ENCODE measurements at regions not wholly inside any gene's neighbourhood (a gene's known extent, or its start where the extent isn't known, plus 50 kb on each side); places are given as distances from the start of the nearest gene placed in this dataset.

DNA sequence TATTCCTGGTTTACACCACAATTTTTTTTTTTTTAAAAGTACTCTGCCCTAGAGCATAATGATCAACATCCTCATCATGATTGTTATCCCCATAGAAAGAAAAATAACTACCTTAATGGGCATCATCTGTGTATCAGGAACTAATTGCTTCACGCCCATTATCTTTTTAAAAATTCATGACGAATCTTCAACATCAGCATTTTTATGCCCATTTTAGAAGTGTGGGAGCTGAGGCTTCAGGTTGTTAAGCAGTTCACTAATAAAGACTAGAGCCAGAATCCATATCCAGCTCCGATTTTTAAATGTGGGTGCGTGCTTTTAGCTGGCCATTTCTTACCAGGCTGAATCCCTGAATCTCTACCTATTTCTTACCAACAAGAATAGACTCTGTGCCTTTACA lies 92.9 kb upstream of the KCNA4 start:
- H3F3A ChIP-seq (ENCODE audit: low read depth): no peaks in the 10 kb centered on the region
- Mint-ChIP-seq H3K4me1 (peaks cover 9% of the 10 kb centered on the region), H3K36me3 (no peaks in the 10 kb centered on the region), H3K27me3 (ENCODE audit: insufficient read depth, low read depth) (no peaks in the 10 kb centered on the region), H3K27ac (no peak overlapping the region), H3K4me3 (no peak overlapping the region), H3K9me3 (no peaks in the 10 kb centered on the region)
- no peak for TF ChIP-seq EZH2 (IDR thresholded peaks at IDR 0.05)
- H4K20me1 ChIP-seq (ENCODE audit: low read depth): no peaks in the 10 kb centered on the region
- H3K4me3 ChIP-seq: no peak overlapping the region
- H3K27me3 ChIP-seq: peaks cover 14% of the 10 kb centered on the region
- H3K4me1 ChIP-seq: no peaks in the 10 kb centered on the region
- no peak overlapping the region for H3K27ac ChIP-seq
- no peaks in the 10 kb centered on the region for H3K79me2 ChIP-seq (ENCODE audit: low read depth)
- H3K4me2 ChIP-seq: no peak overlapping the region
- no peak overlapping the region for H3K9ac ChIP-seq
- no peaks in the 10 kb centered on the region for H3K36me3 ChIP-seq
- DNase-seq (ENCODE audit: low spot score): no peak
- H2AFZ ChIP-seq (replicated peaks): no peak overlapping the region
- H3K9me3 ChIP-seq (ENCODE audit: low read depth): no peaks in the 10 kb centered on the region

DNA sequence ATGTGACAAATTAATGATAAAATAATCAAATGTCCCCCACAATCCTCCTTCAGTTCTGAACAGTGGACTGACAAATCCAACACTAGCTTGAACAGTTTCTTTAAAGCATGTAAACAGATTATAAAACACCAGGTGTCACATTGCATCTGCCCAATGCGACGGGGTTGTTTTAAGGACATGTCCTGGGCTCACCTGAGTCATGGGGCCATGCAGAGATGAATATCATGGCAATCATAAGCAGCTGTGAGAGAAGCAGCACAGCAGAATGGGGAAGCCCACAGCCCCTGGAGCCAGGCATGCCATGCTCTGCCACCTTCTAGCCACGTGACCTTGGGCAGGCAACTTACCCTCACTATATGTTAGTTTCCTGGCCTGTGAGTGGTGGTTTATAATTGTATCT lies 93.9 kb upstream of the KCNA4 start:
- Mint-ChIP-seq H3K27me3 (ENCODE audit: insufficient read depth, low read depth) (no peaks in the 10 kb centered on the region), H3K4me3 (no peak overlapping the region), H3K4me1 (peaks cover 9% of the 10 kb centered on the region), H3K36me3 (no peaks in the 10 kb centered on the region), H3K27ac (no peak overlapping the region), H3K9me3 (no peaks in the 10 kb centered on the region)
- Histone ChIP-seq H3K27me3 (peaks cover 14% of the 10 kb centered on the region), H3K4me1 (no peaks in the 10 kb centered on the region), H2AFZ (replicated peaks) (no peak overlapping the region), H3F3A (ENCODE audit: low read depth) (no peaks in the 10 kb centered on the region), H4K20me1 (ENCODE audit: low read depth) (no peaks in the 10 kb centered on the region), H3K27ac (no peak overlapping the region), H3K36me3 (no peaks in the 10 kb centered on the region), H3K9ac (no peak overlapping the region), H3K4me2 (no peak overlapping the region), H3K9me3 (ENCODE audit: low read depth) (no peaks in the 10 kb centered on the region), H3K79me2 (ENCODE audit: low read depth) (no peaks in the 10 kb centered on the region), H3K4me3 (no peak overlapping the region)
- no peak for DNase-seq (ENCODE audit: low spot score)
- TF ChIP-seq, protein P1, sequence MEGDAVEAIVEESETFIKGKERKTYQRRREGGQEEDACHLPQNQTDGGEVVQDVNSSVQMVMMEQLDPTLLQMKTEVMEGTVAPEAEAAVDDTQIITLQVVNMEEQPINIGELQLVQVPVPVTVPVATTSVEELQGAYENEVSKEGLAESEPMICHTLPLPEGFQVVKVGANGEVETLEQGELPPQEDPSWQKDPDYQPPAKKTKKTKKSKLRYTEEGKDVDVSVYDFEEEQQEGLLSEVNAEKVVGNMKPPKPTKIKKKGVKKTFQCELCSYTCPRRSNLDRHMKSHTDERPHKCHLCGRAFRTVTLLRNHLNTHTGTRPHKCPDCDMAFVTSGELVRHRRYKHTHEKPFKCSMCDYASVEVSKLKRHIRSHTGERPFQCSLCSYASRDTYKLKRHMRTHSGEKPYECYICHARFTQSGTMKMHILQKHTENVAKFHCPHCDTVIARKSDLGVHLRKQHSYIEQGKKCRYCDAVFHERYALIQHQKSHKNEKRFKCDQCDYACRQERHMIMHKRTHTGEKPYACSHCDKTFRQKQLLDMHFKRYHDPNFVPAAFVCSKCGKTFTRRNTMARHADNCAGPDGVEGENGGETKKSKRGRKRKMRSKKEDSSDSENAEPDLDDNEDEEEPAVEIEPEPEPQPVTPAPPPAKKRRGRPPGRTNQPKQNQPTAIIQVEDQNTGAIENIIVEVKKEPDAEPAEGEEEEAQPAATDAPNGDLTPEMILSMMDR (IDR thresholded peaks at IDR 0.05): no peak
- no peak for TF ChIP-seq EZH2phosphoT487 (IDR thresholded peaks at IDR 0.05)

DNA sequence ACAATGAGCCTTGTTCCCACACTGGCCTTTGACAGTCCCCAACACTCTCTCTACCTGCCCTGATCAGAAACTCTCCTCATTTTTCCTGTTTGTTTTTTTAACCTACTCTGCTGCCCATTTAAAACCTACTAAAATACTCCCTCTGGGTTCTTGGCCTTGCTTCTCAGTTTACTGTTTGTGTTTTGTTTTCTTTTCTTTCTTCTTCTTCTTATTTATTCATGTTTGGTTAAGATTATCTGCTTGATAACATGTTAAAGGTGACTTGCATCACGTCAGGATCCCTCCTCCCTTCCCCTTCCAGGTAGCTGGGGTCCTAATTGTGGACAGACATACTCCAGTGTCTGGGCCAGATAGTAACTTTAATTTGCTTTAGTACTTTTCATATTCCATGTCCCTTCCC lies 95.0 kb upstream of the KCNA4 start:
- Mint-ChIP-seq H3K4me1 (peaks cover 6% of the 10 kb centered on the region), H3K9me3 (no peaks in the 10 kb centered on the region), H3K36me3 (no peaks in the 10 kb centered on the region), H3K27me3 (ENCODE audit: insufficient read depth, low read depth) (no peaks in the 10 kb centered on the region), H3K27ac (no peak overlapping the region), H3K4me3 (no peak overlapping the region)
- H3K27me3 ChIP-seq: peaks cover 14% of the 10 kb centered on the region
- no peak overlapping the region for H3K4me2 ChIP-seq
- no peaks in the 10 kb centered on the region for H3K79me2 ChIP-seq (ENCODE audit: low read depth)
- DNase-seq (ENCODE audit: low spot score): no peak
- no peaks in the 10 kb centered on the region for H3F3A ChIP-seq (ENCODE audit: low read depth)
- no peaks in the 10 kb centered on the region for H3K4me1 ChIP-seq
- no peak overlapping the region for H3K27ac ChIP-seq
- H3K36me3 ChIP-seq: no peaks in the 10 kb centered on the region
- H2AFZ ChIP-seq (replicated peaks): no peak overlapping the region
- no peaks in the 10 kb centered on the region for H3K9me3 ChIP-seq (ENCODE audit: low read depth)
- H3K9ac ChIP-seq: no peak overlapping the region
- H4K20me1 ChIP-seq (ENCODE audit: low read depth): no peaks in the 10 kb centered on the region
- TF ChIP-seq, protein P1 (IDR thresholded peaks at IDR 0.05): no peak
- TF ChIP-seq EZH2phosphoT487 (IDR thresholded peaks at IDR 0.05) (no peak), EZH2 (IDR thresholded peaks at IDR 0.05) (no peak)
- no peak overlapping the region for H3K4me3 ChIP-seq

DNA sequence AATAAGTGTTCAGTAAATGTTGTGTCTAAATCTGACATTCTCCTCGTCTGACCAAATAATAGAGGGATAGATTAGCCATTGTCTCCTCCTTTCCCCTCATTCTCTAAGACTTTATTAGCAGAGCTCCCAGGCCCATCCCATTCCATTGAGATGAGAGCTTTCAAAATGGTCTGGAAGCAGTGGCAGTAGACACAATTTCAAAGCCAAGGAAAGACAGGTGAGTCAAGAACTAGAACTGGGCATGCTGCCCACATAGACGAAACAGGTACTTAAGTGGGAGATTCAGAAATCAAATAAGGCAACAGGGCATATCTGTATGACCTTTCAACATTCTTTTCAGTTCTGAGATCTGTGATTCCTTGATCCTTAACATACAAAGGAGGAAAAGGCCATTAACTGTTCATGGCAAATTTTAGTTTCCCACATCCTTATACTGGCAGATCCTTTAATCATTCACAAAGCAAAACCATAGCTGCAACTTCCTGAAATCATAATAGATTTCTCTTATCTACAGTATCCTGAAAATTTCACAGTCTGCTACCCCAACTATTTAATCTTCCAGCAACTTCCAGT lies 96.6 kb upstream of the KCNA4 start:
- Histone ChIP-seq H4K20me1 (ENCODE audit: low read depth) (no peaks in the 10 kb centered on the region), H3K27ac (no peak overlapping the region), H3K4me2 (no peak overlapping the region), H3K9ac (no peak overlapping the region), H3K27me3 (peaks cover 14% of the 10 kb centered on the region), H3K9me3 (ENCODE audit: low read depth) (no peaks in the 10 kb centered on the region), H3K79me2 (ENCODE audit: low read depth) (no peaks in the 10 kb centered on the region), H2AFZ (replicated peaks) (no peak overlapping the region), H3K4me1 (no peaks in the 10 kb centered on the region), H3F3A (ENCODE audit: low read depth) (no peaks in the 10 kb centered on the region), H3K36me3 (no peaks in the 10 kb centered on the region), H3K4me3 (no peak overlapping the region)
- Mint-ChIP-seq H3K4me1 (peaks cover 2% of the 10 kb centered on the region), H3K27ac (no peak overlapping the region), H3K4me3 (no peak overlapping the region), H3K9me3 (no peaks in the 10 kb centered on the region), H3K36me3 (no peaks in the 10 kb centered on the region), H3K27me3 (ENCODE audit: insufficient read depth, low read depth) (no peaks in the 10 kb centered on the region)
- no peak for DNase-seq (ENCODE audit: low spot score)
- no peak for TF ChIP-seq EZH2 (IDR thresholded peaks at IDR 0.05)
